Mesenchymal stem cell (in vitro differentiated cells and primary cell): ENCODE measurements at regions not wholly inside any gene's neighbourhood (a gene's known extent, or its start where the extent isn't known, plus 50 kb on each side); places are given as distances from the start of the nearest gene placed in this dataset.
"Not testable (repeated sequence)": the region's sequence is repeated elsewhere in the genome, so short reads cannot be mapped to it uniquely, and the experiment has no call there.

Source experiments
- DNase-seq: peaks from one replicate; pipeline ENCODE4 v3.0.0-alpha.2; 2013
- H2AFZ ChIP-seq: one replicate; pipeline ENCODE4 v1.6.1; 2013; ENCODE audit warnings: low read depth, mild to moderate bottlenecking, control low read depth, inconsistent platforms, low read length, moderate library complexity
- H2AK5ac ChIP-seq: 2 replicates; pipeline ENCODE4 v1.6.1; 2013; ENCODE audit warnings: low read length, moderate library complexity, mild to moderate bottlenecking, inconsistent platforms; ENCODE audit not compliant: severe bottlenecking
- H2BK120ac ChIP-seq: one replicate; pipeline ENCODE4 v1.6.1; 2013; ENCODE audit warnings: low read depth, mild to moderate bottlenecking, inconsistent platforms, low read length, moderate library complexity
- H2BK12ac ChIP-seq, 2 experiments: one replicate each; pipeline ENCODE4 v1.6.1; 2013; ENCODE audit warnings: inconsistent platforms in 2 of 2, low read length in 2 of 2, mild to moderate bottlenecking in 2 of 2, moderate library complexity in 2 of 2, control low read depth in 1 of 2
- H2BK15ac ChIP-seq: one replicate; pipeline ENCODE4 v1.6.1; 2013; ENCODE audit warnings: mild to moderate bottlenecking, low read depth, inconsistent platforms; ENCODE audit not compliant: poor library complexity, severe bottlenecking
- H2BK5ac ChIP-seq: 2 replicates; pipeline ENCODE4 v1.6.1; 2013; ENCODE audit warnings: low read depth, mild to moderate bottlenecking, low read length, control low read depth, inconsistent platforms; ENCODE audit not compliant: poor library complexity, severe bottlenecking
- H3K14ac ChIP-seq, 2 experiments: one replicate each; pipeline ENCODE4 v1.6.1; 2013; ENCODE audit warnings: inconsistent platforms in 2 of 2, low read length in 2 of 2, control low read depth in 1 of 2, mild to moderate bottlenecking in 1 of 2, moderate library complexity in 1 of 2
- H3K18ac ChIP-seq, 2 experiments: one replicate each; pipeline ENCODE4 v1.6.1; 2013; ENCODE audit warnings: inconsistent platforms in 2 of 2, low read length in 2 of 2, control low read depth in 1 of 2, low read depth in 1 of 2, mild to moderate bottlenecking in 1 of 2
- H3K23ac ChIP-seq, 2 experiments: one replicate each; pipeline ENCODE4 v1.6.1; 2013; ENCODE audit warnings: inconsistent platforms in 2 of 2, low read length in 2 of 2, mild to moderate bottlenecking in 2 of 2, moderate library complexity in 2 of 2, control low read depth in 1 of 2
- H3K27ac ChIP-seq: 2 replicates; pipeline ENCODE4 v1.5.1; 2013; ENCODE audit warnings: mild to moderate bottlenecking, moderate library complexity, low read length, control low read depth, inconsistent platforms; ENCODE audit not compliant: poor library complexity, severe bottlenecking
- H3K27me3 ChIP-seq, 2 experiments: 2 replicates each; pipeline versions ENCODE4 v1.6.1 to v1.7.0; 2013; ENCODE audit warnings: low read length in 2 of 2, mild to moderate bottlenecking in 2 of 2, moderate library complexity in 2 of 2, control low read depth in 1 of 2, inconsistent platforms in 1 of 2; ENCODE audit not compliant: control insufficient read depth in 1 of 2, insufficient read depth in 1 of 2
- H3K36me3 ChIP-seq, 2 experiments: 2 replicates each; pipeline versions ENCODE4 v1.6.1 to v1.7.0; 2013; ENCODE audit warnings: low read length in 2 of 2, control low read depth in 1 of 2, inconsistent platforms in 1 of 2, low read depth in 1 of 2, mild to moderate bottlenecking in 1 of 2; ENCODE audit not compliant: insufficient read depth in 2 of 2, control insufficient read depth in 1 of 2
- H3K4ac ChIP-seq, 2 experiments: one replicate each; pipeline ENCODE4 v1.6.1; 2013; ENCODE audit warnings: inconsistent platforms in 2 of 2, low read length in 2 of 2, mild to moderate bottlenecking in 2 of 2, moderate library complexity in 2 of 2, control low read depth in 1 of 2, low read depth in 1 of 2
- H3K4me1 ChIP-seq: 2 replicates; pipeline ENCODE4 v1.6.1; 2013; ENCODE audit warnings: low read depth, low read length, control low read depth; ENCODE audit not compliant: control insufficient read depth, insufficient read depth
- H3K4me2 ChIP-seq: 2 replicates; pipeline ENCODE4 v1.6.1; 2013; ENCODE audit warnings: low read length, mild to moderate bottlenecking, inconsistent platforms; ENCODE audit not compliant: poor library complexity, severe bottlenecking
- H3K4me3 ChIP-seq, 2 experiments: 2 replicates each; pipeline versions ENCODE4 v1.5.1 to v1.7.0; 2013; ENCODE audit warnings: low read length in 2 of 2, mild to moderate bottlenecking in 2 of 2, control low read depth in 1 of 2, low read depth in 1 of 2; ENCODE audit not compliant: insufficient read depth in 1 of 2
- H3K79me1 ChIP-seq: replicated peaks from 2 replicates; pipeline ENCODE4 v1.6.1; 2013; ENCODE audit warnings: mild to moderate bottlenecking, control low read depth, low read length, inconsistent platforms; ENCODE audit not compliant: poor library complexity, severe bottlenecking
- H3K9ac ChIP-seq: 2 replicates; pipeline ENCODE4 v1.7.0; 2013; ENCODE audit warnings: mild to moderate bottlenecking, low read length, moderate library complexity
- H3K9me3 ChIP-seq: 2 replicates; pipeline ENCODE4 v1.7.0; 2013; ENCODE audit warnings: mild to moderate bottlenecking, low read length; ENCODE audit not compliant: control insufficient read depth
- H4K8ac ChIP-seq: one replicate; pipeline ENCODE4 v1.6.1; 2013; ENCODE audit warnings: inconsistent platforms, mild to moderate bottlenecking, low read length, moderate library complexity
- H4K91ac ChIP-seq: one replicate; pipeline ENCODE4 v1.6.1; 2013; ENCODE audit warnings: mild to moderate bottlenecking, low read length, inconsistent platforms
- WGBS: methylation state at CpG from one replicate; pipeline ENCODE4 v1.1.7; 2013; ENCODE audit warnings: mixed read lengths; 5-methylcytosine and 5-hydroxymethylcytosine counted together

GRCh38 chr5:1732945-1733344 lies 66.7 kb downstream of the MRPL36 start:
- Histone ChIP-seq H3K9me3 (no peaks in the 10 kb centered on the region), H2BK15ac (no peak overlapping the region), H2BK12ac (no peak overlapping the region), H3K14ac (no peak overlapping the region), H2BK5ac (no peak overlapping the region), H3K9ac (no peak overlapping the region), H3K18ac (no peak overlapping the region), H3K79me1 (no peaks in the 10 kb centered on the region), H3K4me3 (no peak overlapping the region), H3K27me3 (peaks cover 5 to 46% of the 10 kb centered on the region in 2 experiments), H3K4me2 (no peak overlapping the region), H3K36me3 (no peaks in the 10 kb centered on the region), H3K27ac (no peak overlapping the region), H3K4ac (no peak overlapping the region), H2BK120ac (no peak overlapping the region), H4K8ac (no peak overlapping the region), H2AK5ac (no peak overlapping the region), H3K4me1 (no peaks in the 10 kb centered on the region), H2AFZ (no peak overlapping the region), H3K23ac (no peak overlapping the region), H4K91ac (no peak overlapping the region)
- 91% methylated on average over 5 of the region's 5 CpGs for WGBS
- no peak for DNase-seq

- Histone ChIP-seq H3K23ac (no peak overlapping the region), H2AFZ (no peak overlapping the region), H3K4me3 (no peak overlapping the region), H3K4ac (no peak overlapping the region), H3K27ac (no peak overlapping the region), H2BK120ac (no peak overlapping the region), H2AK5ac (no peak overlapping the region), H4K91ac (no peak overlapping the region), H2BK5ac (no peak overlapping the region), H3K9me3 (no peaks in the 10 kb centered on the region), H3K27me3 (peaks cover 5 to 44% of the 10 kb centered on the region in 2 experiments), H4K8ac (no peak overlapping the region), H3K14ac (no peak overlapping the region), H3K9ac (no peak overlapping the region), H2BK15ac (no peak overlapping the region), H2BK12ac (no peak overlapping the region), H3K4me1 (no peaks in the 10 kb centered on the region), H3K4me2 (no peak overlapping the region), H3K36me3 (no peaks in the 10 kb centered on the region), H3K18ac (no peak overlapping the region), H3K79me1 (no peaks in the 10 kb centered on the region)
- WGBS: 89% methylated on average over 8 of the region's 9 CpGs
- no peak for DNase-seq
Observed at GRCh38 chr5:1732238-1732941, 67.2 kb downstream of the MRPL36 start.

- 77% methylated on average over 4 of the region's 4 CpGs for WGBS
Observed at GRCh38 chr5:1731855-1732237, 67.8 kb downstream of the MRPL36 start.

DNA sequence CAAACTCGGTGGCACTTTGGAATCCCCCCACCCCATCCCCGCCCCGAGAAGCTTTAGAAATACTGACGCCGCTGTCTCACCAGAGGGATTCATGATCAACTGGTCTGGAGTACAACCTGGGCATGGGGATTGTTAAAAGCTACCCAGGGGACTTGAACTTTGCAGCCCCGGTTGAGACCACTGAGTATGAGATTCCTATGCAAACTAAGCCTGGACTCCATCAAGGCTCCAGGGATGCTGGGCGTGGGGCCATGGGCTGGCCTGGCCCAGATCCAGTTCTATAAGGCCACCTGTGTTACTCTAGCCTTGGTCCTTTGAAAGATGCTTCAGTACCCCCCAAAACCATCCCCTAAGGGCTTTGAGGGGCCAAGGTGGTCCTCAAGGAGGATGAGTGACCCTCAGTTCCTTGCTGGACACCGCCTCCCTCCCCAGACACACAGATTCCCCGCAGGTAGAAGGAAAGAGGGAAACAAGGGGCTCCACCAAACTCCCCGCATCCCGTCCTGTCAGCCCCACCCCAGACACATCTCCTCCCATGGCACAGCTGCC lies 68.5 kb downstream of the MRPL36 start:
- Histone ChIP-seq H2AFZ (no peak overlapping the region), H2BK120ac (no peak overlapping the region), H3K4me1 (no peaks in the 10 kb centered on the region), H3K23ac (no peak overlapping the region), H3K79me1 (no peaks in the 10 kb centered on the region), H3K9me3 (no peaks in the 10 kb centered on the region), H2BK5ac (no peak overlapping the region), H3K4me2 (no peak overlapping the region), H2BK12ac (no peak overlapping the region), H2BK15ac (no peak overlapping the region), H3K4ac (no peak overlapping the region), H2AK5ac (no peak overlapping the region), H3K18ac (no peak overlapping the region), H3K27me3 (peaks cover 6 to 35% of the 10 kb centered on the region in 2 experiments), H3K14ac (no peak overlapping the region), H4K8ac (no peak overlapping the region), H4K91ac (no peak overlapping the region), H3K27ac (no peak overlapping the region), H3K4me3 (no peak overlapping the region), H3K9ac (no peak overlapping the region), H3K36me3 (no peaks in the 10 kb centered on the region)
- no peak for DNase-seq
- 78% methylated on average over 11 of the region's 11 CpGs for WGBS

More at GRCh38 chr5:1731855-1732237, 67.8 kb downstream of the MRPL36 start:
- not testable (repeated sequence) for H3K14ac ChIP-seq, H2BK120ac ChIP-seq, H4K91ac ChIP-seq, H3K9me3 ChIP-seq, H2BK15ac ChIP-seq, H3K4ac ChIP-seq, H3K36me3 ChIP-seq, H3K18ac ChIP-seq, H3K27ac ChIP-seq, H3K4me1 ChIP-seq, H3K23ac ChIP-seq, H2AK5ac ChIP-seq, H3K9ac ChIP-seq, H2BK5ac ChIP-seq, H2BK12ac ChIP-seq, H3K4me2 ChIP-seq, H2AFZ ChIP-seq, H3K79me1 ChIP-seq, H3K4me3 ChIP-seq, DNase-seq, H4K8ac ChIP-seq
- peaks cover 5 to 39% of the 10 kb centered on the region in 2 experiments for H3K27me3 ChIP-seq
